ENCODE measurements at regions not wholly inside any gene's neighbourhood (a gene's known extent, or its start where the extent isn't known, plus 50 kb on each side); places are given as distances from the start of the nearest gene placed in this dataset.
"Not testable (repeated sequence)": the region's sequence is repeated elsewhere in the genome, so short reads cannot be mapped to it uniquely, and the experiment has no call there.

DNA sequence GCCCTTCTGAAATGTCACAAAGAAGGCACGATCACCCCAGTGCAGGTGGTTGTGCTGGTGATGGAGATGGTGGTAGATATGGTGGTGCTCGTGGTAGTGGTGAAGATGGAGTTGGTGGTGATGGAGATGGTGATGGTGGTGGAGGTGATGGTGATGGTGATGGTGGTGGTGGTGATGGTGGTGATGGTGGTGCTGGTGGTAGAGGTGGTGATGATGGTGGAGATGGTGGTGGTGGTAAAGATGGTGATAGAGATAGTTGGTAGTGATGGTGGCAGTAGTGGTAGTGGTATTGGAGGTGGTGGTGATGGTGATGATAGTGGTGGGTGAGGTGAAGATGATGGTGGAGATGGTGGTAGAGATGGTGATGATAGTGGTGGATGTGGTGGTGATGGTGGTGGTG, 88.1 kb upstream of the SALL1 start:
- POLR2A ChIA-PET = no interaction called here

DNA sequence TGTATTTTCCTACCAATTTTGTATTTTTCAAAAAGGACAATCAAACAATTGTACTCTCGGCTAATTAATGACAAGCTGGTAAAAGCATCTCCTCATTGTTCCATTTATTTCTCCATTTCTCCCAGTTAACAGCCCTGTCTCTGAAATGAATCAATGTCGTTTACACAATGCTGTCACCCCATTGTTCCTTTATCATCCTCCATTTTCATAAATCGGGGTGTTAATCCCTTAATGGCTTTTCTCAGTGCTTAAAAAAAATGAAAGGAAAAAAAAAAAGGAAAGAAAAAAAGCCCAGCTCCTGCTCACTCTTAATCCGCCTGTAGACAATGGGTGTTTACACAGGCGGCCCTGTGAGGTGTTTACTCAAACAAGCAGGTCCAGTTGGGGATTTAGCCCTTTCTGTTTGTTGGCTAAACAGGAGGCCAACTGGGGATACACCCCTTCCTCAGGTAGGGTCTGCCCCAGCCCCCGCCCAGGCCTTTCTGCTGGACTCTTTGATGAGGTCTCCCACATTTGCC, 86.8 kb upstream of the SALL1 start:
- no peak overlapping the region for H3K4me3 ChIP-seq (ENCODE audit: low read depth, low read length)
- POLR2A ChIA-PET = no interaction called here
- H3K27me3 ChIP-seq (ENCODE audit: control insufficient read depth, insufficient read depth, low read length) = no peaks in the 10 kb centered on the region
- CTCF ChIA-PET = no interaction called here
- no peak for DNase-seq (ENCODE audit: low read depth)
- H3K36me3 ChIP-seq (ENCODE audit: control insufficient read depth, insufficient read depth, low read length) = no peaks in the 10 kb centered on the region
- TF ChIP-seq, protein P1, sequence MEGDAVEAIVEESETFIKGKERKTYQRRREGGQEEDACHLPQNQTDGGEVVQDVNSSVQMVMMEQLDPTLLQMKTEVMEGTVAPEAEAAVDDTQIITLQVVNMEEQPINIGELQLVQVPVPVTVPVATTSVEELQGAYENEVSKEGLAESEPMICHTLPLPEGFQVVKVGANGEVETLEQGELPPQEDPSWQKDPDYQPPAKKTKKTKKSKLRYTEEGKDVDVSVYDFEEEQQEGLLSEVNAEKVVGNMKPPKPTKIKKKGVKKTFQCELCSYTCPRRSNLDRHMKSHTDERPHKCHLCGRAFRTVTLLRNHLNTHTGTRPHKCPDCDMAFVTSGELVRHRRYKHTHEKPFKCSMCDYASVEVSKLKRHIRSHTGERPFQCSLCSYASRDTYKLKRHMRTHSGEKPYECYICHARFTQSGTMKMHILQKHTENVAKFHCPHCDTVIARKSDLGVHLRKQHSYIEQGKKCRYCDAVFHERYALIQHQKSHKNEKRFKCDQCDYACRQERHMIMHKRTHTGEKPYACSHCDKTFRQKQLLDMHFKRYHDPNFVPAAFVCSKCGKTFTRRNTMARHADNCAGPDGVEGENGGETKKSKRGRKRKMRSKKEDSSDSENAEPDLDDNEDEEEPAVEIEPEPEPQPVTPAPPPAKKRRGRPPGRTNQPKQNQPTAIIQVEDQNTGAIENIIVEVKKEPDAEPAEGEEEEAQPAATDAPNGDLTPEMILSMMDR (IDR thresholded peaks at IDR 0.05; ENCODE audit: insufficient read depth, low read depth, low read length) = no peak

More for the DNA sequence above, 88.1 kb upstream of the SALL1 start:
- CTCF ChIA-PET = no interaction called here
- TF ChIP-seq, protein P1 (IDR thresholded peaks at IDR 0.05; ENCODE audit: insufficient read depth, low read depth, low read length) = no peak
- no peaks in the 10 kb centered on the region for H3K27me3 ChIP-seq (ENCODE audit: control insufficient read depth, insufficient read depth, low read length)
- no peak overlapping the region for H3K4me3 ChIP-seq (ENCODE audit: low read depth, low read length)
- H3K36me3 ChIP-seq (ENCODE audit: control insufficient read depth, insufficient read depth, low read length) = no peaks in the 10 kb centered on the region
- no peak for DNase-seq (ENCODE audit: low read depth)

DNA sequence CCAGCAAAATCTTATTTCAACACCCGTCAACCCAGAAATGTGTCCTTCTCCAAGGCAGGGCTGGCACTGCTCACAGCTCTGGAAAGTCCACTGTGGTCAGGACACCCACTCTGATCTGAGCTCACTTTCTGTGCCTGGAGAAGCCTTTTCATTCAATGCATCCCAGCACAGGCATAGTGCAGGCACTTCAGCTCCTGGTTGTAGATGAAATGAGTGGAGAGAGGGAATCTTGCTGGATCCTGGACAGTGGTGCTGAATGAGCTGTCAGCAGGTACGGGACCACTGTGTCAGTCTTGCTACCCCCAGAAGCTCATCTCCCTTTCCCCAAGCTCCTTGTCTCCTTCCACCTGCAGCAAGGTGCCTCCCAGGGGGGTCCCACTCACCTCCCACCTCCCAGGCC, 86.1 kb upstream of the SALL1 start:
- H3K27me3 ChIP-seq (ENCODE audit: control insufficient read depth, insufficient read depth, low read length) = no peaks in the 10 kb centered on the region
- CTCF ChIA-PET = no interaction called here
- POLR2A ChIA-PET = no interaction called here
- no peak overlapping the region for H3K4me3 ChIP-seq (ENCODE audit: low read depth, low read length)
- H3K36me3 ChIP-seq (ENCODE audit: control insufficient read depth, insufficient read depth, low read length) = no peaks in the 10 kb centered on the region
- DNase-seq (ENCODE audit: low read depth) = no peak
- TF ChIP-seq, protein P1 (IDR thresholded peaks at IDR 0.05; ENCODE audit: insufficient read depth, low read depth, low read length) = no peak

DNA sequence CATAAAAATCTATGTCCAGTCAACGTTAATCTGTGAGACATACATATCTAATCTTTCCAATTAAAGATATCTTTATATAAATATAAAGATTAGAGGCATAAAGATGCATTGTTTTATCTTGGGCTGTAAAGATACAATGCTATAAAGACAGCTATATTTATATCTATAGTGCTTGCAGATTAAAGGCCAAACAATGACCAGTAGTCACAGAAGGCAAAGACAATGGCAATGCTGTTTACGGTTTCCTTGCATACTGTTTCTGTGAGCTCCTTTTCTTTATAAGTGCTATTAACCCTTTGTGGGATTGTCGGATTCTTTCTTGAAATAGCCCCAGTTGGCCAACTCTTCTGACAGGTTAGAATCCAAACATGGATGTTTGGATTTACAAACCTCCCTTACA, 85.5 kb upstream of the SALL1 start:
- POLR2A ChIA-PET = interaction anchor here (0.6 kb wide), 1 partner anchor 9 kb away, joined by 5 read pairs; no protein-coding TSS in a partner anchor
- H3K27me3 ChIP-seq (ENCODE audit: control insufficient read depth, insufficient read depth, low read length) = no peaks in the 10 kb centered on the region
- TF ChIP-seq, protein P1 (IDR thresholded peaks at IDR 0.05; ENCODE audit: insufficient read depth, low read depth, low read length) = no peak
- no peak overlapping the region for H3K4me3 ChIP-seq (ENCODE audit: low read depth, low read length)
- no peaks in the 10 kb centered on the region for H3K36me3 ChIP-seq (ENCODE audit: control insufficient read depth, insufficient read depth, low read length)
- CTCF ChIA-PET = no interaction called here
- DNase-seq (ENCODE audit: low read depth) = no peak

DNA sequence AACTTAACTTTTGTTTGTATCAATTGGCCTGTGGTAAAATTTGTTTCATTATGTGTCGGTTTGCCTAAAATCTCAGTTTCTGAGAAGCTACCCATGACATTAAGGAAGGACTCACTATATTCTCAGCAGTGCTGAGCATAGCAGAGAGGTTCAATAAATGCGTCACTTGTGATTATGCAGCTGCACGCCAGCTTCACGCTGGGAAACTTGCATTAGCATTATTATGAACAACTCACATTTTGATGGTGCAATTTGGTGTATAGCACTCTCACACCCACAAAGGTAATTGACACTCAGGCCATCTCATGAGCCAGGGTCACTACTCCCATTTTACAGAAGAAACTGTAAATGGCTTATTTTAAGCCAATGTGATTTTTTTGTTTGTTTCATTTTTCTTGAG, 80.6 kb upstream of the SALL1 start:
- CTCF ChIA-PET = no interaction called here
- Histone ChIP-seq H3K4me3 (ENCODE audit: low read depth, low read length) (no peak overlapping the region), H3K27me3 (ENCODE audit: control insufficient read depth, insufficient read depth, low read length) (no peaks in the 10 kb centered on the region), H3K36me3 (ENCODE audit: control insufficient read depth, insufficient read depth, low read length) (no peaks in the 10 kb centered on the region)
- no peak for DNase-seq (ENCODE audit: low read depth)
- TF ChIP-seq, protein P1 (IDR thresholded peaks at IDR 0.05; ENCODE audit: insufficient read depth, low read depth, low read length) = no peak
- POLR2A ChIA-PET = no interaction called here

DNA sequence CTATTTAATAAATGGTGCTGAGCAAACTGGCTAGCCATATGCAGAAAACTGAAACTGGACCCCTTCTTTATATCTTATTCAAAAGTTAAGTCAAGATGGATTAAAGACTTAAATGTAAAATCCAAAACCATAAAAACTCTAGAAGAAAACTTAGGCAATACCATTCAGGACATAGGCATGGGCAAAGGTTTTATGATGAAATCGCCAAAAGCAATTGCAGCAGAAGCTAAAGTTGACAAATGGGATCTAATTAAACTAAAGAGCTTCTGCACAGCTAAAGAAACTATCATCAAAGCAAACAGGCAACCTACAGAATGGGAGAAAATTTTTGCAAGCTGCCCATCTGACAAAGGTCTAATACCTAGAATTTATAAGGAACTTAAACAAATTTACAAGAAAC, 79.0 kb upstream of the SALL1 start:
- POLR2A ChIA-PET; H3K36me3 ChIP-seq (ENCODE audit: control insufficient read depth, insufficient read depth, low read length); H3K4me3 ChIP-seq (ENCODE audit: low read depth, low read length); DNase-seq (ENCODE audit: low read depth); H3K27me3 ChIP-seq (ENCODE audit: control insufficient read depth, insufficient read depth, low read length): not testable (repeated sequence)
- CTCF ChIA-PET = interaction anchor here (0.6 to 1.5 kb wide), 2 partner anchors 14 to 309 kb away, joined by 3 read pairs; no protein-coding TSS in a partner anchor

All from BJ (cell line).